ENCODE measurements at regions not wholly inside any gene's neighbourhood (a gene's known extent, or its start where the extent isn't known, plus 50 kb on each side); places are given as distances from the start of the nearest gene placed in this dataset.
"Not testable (repeated sequence)": the region's sequence is repeated elsewhere in the genome, so short reads cannot be mapped to it uniquely, and the experiment has no call there.

DNA sequence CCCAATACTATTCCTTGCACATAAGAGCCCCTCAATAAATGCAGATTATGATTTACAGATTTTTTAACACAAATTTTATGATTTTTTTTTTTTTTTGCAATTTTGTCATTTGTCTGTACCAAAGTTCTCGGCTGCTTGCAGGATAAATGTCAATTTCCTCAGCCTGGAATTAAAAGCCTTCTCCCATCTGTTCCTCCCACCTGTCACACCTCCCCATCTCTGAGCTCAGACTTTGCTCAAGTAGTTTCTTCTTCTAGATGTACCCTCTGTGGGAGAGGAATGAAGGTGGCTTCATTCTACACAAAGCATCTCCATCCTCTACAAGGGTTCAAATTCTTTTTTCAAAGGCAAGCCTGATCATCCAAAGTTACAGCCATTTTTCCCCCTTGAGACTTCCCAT, 153.7 kb upstream of the GRAMD2B start:
- H3K4me3 ChIP-seq (ENCODE audit: low read depth, low read length), result no peak overlapping the region

DNA sequence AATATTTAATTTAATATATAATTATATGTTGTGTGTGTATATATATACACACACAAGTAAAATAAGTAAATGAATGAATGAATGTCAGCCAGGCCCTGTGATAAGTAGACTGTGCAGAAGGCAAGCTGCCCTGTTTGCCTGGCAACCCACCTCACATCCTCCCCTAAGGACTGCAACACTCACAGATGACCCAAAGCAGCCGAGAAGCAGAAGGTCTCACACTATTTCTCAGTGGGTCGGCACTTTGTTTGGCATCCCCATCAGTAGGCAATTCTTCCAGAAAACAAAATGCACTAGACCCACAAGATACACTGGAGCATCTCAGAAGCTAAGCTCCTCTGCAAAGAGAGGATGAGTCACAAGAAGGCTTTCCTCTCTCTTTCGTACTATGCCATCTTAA, 152.1 kb upstream of the GRAMD2B start:
- H3K4me3 ChIP-seq (ENCODE audit: low read depth, low read length), result no peak overlapping the region

DNA sequence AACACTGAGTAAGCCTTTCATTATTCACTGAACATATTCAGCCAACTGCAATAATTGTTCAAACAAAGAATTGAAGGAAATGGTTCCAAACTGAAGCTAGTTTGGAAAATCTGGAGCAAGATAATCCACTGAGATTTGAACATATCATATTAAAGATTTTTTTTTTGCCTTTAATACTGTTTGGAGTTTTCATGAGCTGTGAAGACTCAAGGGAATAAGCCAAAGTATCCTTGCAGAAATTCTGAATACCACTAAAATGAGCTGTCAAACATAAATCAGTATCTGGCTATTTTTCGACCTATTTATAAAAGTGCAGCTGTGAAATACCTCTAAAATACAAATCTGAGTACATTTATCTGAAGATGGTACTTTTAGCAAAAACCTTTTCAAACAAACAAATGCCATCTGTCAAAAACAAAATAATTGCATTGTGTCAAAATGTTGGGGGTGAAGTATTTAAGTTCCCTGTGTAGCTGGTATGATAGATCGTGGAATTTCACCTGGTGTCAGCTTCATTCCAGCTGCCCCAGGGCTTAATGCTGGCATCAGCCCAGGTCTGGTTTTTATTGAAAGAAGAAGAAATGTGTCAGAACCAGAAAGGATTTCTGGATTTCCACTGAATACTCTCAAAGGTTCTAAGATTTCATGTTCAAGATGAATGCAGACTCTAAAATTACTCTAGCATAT, 149.0 kb upstream of the GRAMD2B start:
- H3K4me3 ChIP-seq (ENCODE audit: low read depth, low read length), result no peak overlapping the region

DNA sequence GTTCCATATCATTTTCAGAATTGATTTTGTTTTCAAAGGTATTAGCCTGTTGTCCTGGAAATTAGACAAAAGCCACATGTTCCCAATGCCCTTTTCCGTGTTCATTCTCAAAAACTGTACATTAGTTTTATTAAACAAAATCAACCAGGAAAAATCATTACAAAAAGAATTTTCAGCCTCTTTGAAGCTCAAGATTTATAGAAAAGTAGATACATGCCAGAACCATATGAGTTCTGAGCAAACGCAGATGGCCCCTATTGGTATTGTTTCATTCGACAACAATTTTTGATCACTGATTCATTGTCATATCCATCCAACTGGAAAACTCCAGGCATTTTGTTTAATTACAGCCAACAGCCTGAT, 148.5 kb upstream of the GRAMD2B start:
- no peak overlapping the region for H3K4me3 ChIP-seq (ENCODE audit: low read depth, low read length)

DNA sequence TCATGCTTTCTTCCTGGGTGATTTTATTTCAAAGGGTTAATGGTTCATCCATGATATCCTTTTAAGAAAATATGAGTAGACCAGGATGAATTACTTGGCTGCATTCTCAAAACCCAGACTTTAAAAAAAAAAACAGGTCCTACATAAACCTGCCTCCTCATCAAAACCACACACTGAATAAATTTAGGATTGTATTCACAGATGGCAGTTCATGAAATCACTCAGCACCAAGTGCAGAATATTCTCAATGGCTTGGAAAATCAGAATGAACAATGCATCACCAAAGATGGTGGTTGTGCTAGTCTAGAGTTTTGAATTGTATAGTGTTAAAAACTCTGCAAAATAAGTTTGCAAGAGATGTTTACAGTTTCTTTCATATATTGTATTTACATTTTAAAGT, 145.4 kb upstream of the GRAMD2B start:
- no peak overlapping the region for H3K4me3 ChIP-seq (ENCODE audit: low read depth, low read length)

DNA sequence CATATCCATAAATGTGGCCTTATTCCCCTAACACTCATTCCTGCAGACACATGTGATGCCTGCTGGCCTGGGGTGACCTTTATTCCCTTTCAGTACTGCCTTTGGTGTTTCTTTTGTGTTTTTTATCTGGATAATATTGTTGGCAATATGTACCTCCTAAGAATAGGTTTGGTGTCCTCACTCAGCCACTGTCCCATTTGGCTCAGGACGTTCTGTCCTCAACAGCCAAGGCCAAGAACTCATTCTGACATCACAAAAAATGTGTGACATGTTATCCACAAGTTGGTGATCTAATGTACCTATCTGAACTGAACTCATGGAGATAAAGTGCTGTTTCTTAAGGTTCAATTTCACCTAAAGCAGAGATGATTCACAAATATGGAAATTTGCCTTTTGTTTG, 142.9 kb upstream of the GRAMD2B start:
- no peak overlapping the region for H3K4me3 ChIP-seq (ENCODE audit: low read depth, low read length)

DNA sequence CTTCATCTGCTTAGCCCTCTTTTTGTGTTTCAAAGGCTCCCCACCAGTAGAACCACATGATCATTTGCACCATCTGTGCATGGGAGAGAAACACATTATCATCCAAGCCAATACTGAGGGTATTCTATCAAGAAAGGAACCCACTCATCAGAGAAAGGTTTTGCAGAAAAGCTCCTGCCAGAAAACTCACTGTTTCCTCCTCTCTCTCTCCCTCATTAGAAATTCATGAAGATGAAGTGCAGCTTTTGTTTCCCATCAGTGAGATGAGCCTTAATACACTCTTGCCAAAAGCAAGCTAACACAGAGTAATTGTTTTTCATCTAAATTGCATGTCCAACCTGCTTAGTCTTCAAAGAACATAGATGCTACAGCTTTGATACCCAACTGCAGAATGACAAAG, 142.4 kb upstream of the GRAMD2B start:
- H3K4me3 ChIP-seq (ENCODE audit: low read depth, low read length), result no peak overlapping the region

DNA sequence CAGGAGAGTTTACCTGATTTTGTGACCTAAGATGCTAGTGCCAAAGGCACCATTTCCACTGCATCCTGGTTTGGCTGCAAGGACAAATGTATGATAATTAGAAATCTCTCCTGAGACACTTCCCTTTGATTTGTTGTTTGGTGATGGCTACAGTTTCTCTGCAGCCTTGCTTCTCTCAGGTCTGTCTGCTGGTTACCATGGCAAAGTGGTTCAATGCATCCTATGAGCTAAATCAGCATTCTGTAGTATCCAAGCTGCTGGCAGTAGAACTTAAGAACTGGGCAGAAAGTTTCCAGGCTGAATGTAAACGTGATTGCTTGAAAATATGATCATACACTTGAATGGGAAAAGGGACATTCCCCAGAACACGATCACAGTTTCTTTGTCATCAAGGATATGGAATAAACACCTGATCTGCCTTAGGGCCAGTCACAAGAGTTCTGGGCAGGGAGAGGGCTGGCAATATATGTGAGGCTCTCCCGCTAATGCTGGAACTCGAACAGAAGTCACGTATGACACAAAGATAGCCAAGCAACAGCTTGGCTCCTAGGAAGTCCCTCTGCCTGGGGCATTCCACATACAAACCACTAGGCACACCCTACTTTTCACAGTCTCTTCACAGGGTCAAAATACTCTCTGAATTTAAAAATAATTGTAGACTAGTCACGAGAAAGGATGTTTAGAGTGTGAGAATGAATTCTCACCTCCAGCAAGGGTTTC, 138.1 kb upstream of the GRAMD2B start:
- no peak overlapping the region for H3K4me3 ChIP-seq (ENCODE audit: low read depth, low read length)

DNA sequence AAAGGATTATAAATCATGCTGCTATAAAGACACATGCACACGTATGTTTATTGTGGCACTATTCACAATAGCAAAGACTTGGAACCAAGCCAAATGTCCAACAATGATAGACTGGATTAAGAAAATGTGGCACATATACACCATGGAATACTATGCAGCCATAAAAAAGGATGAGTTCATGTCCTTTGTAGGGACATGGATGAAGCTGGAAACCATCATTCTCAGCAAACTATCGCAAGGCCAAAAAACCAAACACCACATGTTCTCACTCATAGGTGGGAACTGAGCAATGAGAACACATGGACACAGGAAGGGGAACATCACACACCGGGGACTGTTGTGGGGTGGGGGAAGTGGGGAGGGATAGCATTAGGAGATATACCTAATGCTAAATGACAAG, 127.1 kb upstream of the GRAMD2B start:
- not testable (repeated sequence) for H3K4me3 ChIP-seq (ENCODE audit: low read depth, low read length)

DNA sequence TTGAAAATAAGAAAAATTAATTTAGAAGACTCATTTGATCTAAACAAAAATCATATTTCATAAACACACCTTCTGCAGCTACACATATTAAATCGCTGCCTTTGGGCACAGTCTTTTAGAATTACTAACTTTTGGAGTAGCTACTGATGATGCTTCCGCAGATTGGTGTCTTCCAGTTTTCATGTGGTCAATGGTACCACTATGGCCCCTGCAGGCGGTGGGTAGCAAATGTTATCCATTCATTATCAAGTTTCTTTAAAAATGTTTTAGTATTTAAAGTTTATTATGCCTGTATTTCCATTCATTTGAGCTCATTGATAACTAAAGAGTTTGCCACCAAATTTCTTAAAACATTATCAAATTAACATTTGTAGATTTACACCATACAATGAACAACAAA, 122.9 kb upstream of the GRAMD2B start:
- no peak overlapping the region for H3K4me3 ChIP-seq (ENCODE audit: low read depth, low read length)

DNA sequence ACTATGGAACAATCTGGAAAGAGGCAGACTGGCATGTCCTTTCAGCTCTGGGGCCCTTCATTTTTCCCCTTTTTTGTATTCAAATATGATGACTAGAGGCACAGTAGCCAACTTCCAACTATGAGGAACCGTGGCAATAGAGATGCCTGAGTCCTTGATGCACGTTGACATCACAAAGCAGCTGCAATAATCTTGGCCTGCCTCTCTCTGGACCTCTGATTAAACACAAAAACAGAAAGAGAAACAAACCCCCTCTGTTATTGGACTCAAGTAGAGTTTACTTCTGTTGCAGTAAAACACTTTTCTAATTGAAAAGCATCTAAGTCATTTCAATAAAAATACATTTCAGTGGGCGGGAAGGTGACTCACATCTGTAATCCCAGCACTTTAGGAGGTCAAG, 122.2 kb upstream of the GRAMD2B start:
- no peak overlapping the region for H3K4me3 ChIP-seq (ENCODE audit: low read depth, low read length)

DNA sequence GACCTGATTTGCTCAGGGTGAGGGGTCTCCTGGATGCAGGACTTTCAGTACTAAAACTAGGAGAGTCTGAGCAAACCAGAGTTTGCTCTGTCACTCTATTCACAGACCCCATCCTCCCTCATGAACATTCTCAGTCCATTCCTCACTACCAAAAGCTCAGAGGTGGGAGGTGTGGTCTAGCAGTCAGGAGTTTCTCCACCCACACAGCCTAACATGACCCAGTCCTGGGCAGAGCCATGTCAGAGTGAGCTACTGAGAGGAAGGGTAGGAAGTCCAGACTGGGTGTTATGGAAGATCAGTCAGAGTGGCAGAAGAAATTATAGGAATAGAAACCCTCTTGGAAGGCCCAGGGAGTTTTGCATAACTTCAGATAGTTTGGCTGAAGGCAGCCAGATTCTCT, 113.3 kb upstream of the GRAMD2B start:
- no peak overlapping the region for H3K4me3 ChIP-seq (ENCODE audit: low read depth, low read length)

DNA sequence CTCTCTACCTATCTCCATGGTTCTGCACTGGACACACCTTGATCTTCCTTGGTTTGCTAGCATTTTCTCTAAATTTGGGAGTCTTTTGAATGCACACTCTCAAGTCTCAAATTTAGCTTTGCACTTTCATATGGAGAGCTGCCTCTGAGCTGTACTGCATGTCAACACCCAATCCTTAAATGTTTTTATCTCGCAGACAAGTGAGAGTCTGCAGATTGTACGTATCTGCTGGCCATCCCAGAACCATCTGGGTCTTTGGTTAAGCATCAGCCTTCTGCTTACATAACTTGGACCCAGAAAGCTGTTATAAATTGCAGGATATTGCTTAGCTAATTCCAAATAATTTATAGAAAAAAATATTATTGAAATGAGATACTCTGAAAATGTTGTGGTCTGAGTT, 111.4 kb upstream of the GRAMD2B start:
- H3K4me3 ChIP-seq (ENCODE audit: low read depth, low read length), result no peak overlapping the region

DNA sequence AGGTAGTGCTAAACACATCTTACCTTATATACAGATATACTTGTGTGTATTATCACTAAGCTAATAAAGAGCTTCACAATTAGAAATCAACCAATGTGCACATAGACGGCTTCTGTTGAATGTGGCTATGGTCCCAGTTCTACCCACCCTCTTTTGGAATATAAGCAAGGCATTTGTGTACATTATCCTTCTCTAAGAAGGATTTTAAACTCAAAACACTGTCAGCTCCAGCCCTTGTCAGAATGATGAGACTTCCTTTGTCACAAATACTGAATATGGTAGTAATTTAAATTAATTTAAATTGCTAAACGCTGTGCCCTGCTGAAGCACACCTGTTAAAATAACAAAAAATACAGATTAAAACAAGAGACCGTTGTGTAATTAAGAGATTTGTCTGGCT, 107.9 kb upstream of the GRAMD2B start:
- no peak overlapping the region for H3K4me3 ChIP-seq (ENCODE audit: low read depth, low read length)

DNA sequence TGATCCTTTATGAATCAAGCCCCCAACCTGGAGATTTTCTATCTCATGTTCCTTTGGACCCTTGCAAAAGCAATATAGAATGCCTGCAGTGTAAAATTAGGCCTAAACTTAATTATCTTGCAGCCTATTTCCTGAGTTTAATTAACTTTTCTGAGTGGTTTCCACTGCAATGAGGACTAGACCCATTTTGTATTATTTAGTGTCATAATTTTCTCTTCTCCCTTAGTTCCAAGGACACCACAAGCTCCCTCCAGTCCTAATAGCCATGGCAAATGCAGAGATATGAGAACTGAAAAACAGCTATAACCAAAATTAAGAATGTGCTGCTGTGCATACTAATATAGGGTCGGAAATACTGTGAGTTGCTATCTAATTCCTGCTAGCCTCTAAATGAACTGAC, 90.9 kb upstream of the GRAMD2B start:
- H3K4me3 ChIP-seq (ENCODE audit: low read depth, low read length), result no peak overlapping the region

DNA sequence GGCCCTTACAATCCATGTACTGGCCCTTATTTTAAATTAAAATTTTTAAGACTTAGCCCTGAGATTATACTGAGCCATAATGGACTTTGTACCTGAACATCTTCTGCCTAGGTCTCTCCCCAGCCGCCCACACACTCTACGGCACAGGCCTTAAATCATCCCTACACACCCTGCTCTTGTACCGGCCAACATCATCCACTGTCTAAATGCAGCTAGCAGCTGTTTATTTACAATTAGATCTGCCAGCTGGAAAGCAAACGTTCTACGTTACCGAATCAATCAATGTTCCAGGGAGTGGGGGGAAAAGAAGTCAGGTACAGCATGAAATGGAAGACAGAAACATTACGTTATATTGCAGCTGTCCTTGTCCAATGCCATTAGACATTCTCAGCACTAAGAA, 88.4 kb upstream of the GRAMD2B start:
- H3K4me3 ChIP-seq (ENCODE audit: low read depth, low read length), result no peak overlapping the region

DNA sequence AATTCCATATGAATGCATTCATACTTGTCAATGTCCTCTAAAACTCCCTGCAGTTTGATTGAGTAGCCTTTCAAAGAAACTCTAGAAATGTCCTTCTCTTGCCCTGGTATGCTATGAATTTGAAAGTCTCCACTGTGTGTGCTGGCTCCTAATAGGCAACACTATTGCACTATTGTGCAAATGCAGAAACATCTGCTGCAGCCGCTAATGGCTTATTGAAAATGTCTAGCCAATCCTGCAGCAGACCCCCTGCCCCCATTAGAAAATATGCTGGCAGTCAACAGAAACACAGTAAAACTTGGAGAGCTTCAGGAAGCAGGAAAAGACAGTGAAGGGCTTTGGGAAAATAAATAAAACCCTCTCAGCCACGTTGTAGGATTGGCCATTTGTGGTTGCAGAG, 87.3 kb upstream of the GRAMD2B start:
- H3K4me3 ChIP-seq (ENCODE audit: low read depth, low read length), result no peak overlapping the region

DNA sequence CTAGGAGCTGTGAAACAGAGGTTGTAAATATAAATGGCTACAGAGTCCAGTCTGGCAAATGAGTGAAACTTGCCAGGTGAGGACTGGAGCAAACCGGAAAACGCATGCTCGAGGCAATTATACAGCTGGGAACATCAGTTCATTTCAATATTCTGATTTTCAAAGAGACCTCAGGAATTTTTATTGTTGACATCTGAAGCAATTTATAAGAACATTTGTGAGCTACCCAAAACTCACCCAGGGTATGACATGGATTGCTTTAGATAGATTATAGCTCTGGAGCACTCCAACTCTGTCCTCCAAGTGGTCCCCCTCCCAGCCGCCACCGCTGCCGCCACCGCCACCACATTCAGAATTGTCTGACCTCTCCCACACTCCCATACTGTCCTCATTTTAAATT, 84.6 kb upstream of the GRAMD2B start:
- no peak overlapping the region for H3K4me3 ChIP-seq (ENCODE audit: low read depth, low read length)

DNA sequence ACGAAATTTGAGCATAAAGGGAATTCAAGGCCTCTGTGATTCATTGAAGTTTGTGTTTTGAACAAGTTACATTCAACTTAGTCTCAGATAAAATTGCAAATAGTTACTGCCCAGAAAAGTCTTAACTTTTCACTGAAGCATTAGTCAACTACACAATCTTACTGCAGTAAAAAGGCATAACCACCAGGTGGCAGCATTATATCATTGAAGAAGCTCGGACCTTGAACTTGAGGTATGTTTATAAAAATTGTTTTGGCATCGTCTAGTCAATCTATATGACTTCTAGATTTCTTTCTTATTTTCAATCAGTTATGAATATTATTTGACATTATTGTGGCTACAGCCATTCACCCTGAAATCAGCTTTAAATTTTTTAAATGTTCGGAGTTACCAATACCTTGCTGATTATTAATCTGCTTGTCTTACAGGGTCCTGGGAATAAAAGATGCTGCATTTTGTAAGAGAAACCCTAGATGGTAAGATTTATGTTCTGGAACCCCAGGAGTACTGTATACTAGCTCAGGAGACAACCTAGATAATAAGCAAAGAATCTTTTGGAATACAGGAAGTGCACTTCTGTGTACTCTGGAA, 83.9 kb upstream of the GRAMD2B start:
- no peak overlapping the region for H3K4me3 ChIP-seq (ENCODE audit: low read depth, low read length)

DNA sequence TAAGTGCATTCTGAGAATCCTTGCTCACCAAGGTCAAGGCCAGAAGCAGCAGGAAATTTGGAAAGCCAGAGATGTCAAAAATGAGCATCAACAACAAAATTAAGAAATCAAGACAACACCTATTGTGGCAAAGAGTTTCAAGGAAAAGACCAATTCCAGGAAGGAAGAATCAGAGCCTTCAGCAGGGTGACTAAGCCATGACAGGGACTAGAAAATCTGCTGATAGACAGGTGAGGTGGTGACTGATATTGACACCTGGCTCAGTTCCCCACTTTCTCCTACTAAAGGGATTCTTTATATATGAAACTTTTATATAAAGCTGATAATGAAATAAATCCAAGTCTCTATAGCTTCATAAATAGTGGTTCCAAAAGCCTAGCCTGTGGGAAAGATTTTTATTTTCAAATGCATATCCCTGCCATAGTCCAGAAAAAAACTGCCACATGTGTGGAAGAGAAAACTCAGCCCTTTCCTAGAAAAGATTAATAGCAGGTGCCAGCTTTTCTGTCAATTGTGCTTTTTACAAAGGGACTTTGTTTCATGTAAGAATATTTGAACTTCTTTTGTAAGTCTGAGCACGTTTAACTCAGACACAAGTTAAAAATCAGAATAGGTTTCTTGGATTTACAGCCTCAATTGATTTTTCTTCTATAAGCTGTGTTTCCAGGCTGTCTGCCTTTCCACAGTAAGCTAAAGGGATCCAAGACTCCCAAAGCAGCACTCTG, 81.1 kb upstream of the GRAMD2B start:
- no peak overlapping the region for H3K4me3 ChIP-seq (ENCODE audit: low read depth, low read length)

DNA sequence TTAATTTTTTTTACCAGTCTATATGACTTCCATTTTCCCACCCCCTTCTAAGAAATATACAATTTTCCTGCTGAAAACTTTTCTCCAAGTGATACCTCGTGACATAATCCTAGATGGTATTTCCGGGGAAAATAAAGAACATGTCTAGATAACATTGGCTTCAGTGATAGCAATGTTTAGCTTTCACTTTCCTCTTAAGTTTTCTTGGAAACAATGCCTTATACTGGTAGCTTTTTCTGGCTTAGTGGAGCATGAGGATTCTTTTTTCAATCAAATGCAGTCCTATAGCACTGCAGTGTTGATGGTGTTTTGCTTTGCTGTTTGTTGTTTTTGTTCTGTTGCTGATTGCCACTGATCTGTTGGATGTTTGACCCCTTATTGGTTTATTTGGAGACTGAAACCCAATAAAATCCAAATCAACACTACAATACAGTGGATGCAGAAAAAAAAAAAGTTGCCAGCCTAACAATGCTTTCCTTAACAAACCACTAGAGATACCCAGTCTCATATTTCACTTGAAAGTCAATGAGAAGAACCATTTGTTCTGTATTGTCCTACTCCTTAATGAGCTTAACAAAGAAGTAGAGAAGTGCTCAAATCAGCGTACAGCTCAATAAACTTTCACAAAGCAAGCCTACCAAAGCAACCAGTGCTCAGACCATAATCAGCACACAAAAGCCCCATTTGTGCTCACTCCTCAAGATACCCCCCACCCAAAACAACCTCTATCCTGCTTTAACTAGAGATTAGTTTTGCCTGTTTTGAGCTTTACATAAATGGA, 74.2 kb upstream of the GRAMD2B start:
- H3K4me3 ChIP-seq (ENCODE audit: low read depth, low read length), result no peak overlapping the region

All from iPS-11a (cell line).